HG02763 (cell line): ENCODE measurements at regions not wholly inside any gene's neighbourhood (a gene's known extent, or its start where the extent isn't known, plus 50 kb on each side); places are given as distances from the start of the nearest gene placed in this dataset.
"Not testable (repeated sequence)": the region's sequence is repeated elsewhere in the genome, so short reads cannot be mapped to it uniquely, and the experiment has no call there.

Experiments used
- ATAC-seq: cut with Tn5 transposase; IDR thresholded peaks from one replicate; pipeline ENCODE4 v1.9.1; 2021; ENCODE audit warnings: mild to moderate bottlenecking, moderate library complexity; ENCODE audit not compliant: unreplicated experiment

DNA sequence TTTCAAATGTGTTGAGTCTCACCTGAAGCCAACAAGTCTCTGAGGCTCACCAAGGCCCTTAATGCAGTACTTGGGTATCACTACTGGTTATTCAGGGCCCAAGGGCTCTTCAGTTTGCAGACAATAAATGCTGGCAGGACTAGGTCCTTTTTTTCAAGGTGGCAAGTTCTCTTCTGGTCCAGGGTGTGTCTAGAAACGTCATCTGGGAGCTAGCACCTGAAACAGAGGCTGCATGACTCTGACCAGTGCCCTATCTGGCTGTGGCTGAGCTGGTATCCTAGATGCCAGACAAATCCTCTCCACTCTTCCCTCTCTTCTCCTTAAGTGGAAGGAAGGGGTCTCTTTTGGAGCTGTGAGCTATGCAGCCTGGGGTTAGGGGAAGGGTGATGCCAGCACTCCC, 276.8 kb downstream of the PYDC2 start:
- ATAC-seq = no peak

DNA sequence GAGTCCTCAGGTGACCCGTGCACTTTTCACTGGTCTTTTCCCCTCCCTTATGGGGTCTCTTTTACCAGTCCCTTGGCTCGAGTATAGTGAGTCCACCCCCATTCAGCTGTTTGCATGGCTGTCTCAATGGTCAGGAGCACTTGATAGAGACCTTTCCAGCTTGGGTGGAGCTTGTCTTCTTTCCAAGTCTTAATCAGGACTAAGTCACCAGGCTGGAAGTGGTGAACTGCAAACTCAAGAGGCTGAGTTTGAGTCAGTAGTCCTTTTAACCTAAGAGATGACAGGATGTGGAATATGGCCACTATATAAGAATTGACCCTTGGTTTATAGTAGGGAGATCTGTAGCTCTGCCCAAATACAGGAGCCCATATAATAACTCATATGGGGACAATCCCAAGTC, 279.7 kb downstream of the PYDC2 start:
- no peak for ATAC-seq

DNA sequence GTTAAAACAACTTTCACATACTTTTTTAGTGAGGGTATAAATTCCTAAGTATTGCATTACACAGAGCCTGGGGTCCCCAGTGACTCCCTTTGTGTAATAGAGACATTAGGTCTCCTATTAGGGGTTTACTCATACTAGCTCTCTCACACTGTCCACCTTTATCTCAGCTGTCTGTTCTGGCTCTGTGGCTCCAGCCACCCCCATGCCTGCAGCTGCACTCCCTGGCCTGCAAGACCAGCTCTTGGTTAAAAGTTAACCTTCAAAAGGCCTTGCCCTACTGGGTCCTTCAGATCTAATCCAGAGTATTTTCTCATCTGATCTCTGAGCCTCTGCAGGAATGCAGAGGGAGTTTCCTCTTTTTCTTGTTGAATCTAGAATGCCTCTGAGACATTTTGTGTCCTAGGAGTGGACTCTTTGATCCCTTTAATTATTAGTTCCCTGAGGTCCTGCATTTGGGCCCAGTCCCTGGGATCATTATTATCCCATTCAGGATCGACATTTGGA, 280.9 kb downstream of the PYDC2 start:
- not testable (repeated sequence) for ATAC-seq

DNA sequence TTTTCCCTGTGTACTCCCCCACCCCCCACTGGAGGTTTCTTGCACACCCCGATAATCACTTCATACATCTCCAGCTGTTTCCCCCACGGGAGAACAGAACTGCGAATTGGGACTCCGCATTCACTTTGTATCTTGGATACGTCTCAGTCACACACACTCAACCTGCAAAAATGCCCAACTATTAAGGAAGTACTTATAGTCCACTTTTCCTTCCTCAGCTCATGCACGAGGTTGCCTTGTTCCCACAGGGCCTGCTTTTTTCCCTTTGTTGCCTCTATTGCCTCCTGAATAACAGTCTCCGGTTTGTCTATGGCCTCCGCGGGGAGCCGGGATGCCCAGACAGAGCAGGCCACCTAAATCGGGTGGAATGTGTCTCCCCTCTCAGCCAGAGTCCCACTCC, 282.3 kb downstream of the PYDC2 start:
- no peak for ATAC-seq

DNA sequence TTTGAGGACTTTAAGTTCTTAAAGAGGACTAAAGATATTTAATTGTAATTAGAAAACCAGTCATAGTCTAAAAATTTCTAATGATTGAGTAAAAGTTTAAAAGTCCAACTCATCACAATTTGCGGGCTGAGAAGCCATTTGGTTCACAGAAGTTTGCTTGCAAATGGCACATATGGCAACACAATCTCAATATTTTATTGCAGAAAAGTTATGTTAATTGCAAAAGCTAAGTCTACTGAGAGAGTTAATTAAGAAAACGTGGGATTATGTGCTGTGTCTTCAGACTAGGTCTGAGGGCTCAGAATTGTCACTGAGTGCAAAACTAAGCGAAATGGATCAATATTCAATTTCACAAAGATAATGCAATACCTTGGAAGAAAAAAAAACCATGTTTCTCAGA, 289.7 kb downstream of the PYDC2 start:
- ATAC-seq = no peak

DNA sequence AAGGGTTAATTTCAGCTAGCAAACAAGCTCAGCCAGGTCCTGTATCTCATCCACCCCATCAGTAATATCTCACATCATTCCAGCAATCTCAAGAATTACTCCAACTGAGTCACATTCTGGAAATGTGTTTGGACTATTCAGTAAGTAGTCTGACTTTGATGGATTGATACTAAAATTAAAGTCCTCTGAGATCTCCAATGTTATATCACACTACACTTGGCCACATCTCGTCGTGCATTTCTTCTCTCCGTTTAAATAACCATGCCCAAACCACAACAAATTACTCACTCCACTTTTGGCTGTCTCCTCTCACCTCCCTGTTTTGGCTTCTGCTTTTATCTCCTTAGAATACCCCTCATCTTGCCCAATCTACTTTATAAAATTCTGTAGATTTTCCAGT, 292.2 kb downstream of the PYDC2 start:
- no peak for ATAC-seq

DNA sequence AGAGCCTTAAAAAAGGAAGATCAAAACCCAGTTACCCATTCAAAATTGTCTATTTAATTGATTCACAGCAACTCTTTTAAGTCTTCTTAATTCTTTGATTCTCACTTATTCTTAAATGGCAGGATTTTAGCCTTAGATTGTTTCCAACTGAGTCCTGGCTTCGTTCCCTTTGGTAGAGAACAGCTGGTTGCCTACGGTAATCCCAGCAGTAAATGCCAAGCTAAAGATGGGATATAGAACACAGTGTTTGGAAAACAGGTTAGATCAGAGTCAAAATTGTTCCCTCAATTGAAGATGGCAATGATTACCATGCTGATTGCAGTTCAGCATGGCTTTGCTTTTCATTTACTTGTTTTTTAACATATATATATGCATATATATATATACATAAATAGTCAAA, 300.9 kb downstream of the PYDC2 start:
- no peak for ATAC-seq

DNA sequence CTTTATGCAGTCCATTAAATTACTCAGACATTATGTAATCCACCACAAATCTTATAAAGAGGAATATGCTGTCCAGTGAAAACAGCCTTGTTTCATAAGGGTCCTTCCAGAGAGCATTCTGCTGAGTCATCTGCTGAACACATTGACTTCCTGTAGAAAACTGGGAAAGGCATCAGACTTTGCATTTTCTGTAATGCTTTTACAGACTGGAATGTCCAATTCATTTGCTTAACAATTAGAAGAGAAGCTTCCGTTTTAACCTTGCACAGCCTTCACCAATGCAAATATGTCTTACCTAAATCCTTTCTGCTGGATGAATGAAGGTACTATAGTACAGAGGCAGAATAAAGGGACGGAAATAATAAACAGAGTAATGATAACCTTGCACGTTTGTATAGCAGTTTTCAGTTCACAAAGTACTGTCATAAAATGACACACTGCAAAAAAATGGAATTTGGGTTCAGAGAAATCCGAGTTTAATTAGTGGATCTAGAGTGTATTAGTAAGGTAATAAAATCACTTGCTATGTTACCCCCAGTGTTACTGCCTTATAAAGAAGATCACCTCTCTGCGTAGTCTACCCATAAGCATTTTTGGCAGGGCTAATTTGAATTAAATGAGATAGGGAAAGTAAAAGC, 301.5 kb downstream of the PYDC2 start:
- no peak for ATAC-seq

DNA sequence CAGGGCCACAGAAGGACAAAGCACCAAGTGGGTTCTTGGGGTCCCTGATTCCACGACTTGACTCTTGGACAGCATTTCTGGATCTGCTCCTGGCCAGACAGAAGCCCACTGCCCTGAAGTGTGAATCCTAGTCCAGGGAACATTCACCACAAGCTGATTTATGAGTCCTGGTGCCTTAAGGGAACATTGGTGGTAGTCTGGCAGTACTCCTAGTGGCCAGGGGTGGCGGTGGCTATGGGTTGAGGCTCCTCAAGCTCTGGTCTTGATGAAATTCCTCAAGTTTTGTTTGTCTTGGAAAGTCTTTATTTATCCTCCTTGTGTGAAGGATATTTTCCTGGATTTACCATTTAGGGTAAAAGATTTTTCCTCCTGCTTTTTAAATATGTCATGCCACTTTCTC, 307.5 kb downstream of the PYDC2 start:
- no peak for ATAC-seq

DNA sequence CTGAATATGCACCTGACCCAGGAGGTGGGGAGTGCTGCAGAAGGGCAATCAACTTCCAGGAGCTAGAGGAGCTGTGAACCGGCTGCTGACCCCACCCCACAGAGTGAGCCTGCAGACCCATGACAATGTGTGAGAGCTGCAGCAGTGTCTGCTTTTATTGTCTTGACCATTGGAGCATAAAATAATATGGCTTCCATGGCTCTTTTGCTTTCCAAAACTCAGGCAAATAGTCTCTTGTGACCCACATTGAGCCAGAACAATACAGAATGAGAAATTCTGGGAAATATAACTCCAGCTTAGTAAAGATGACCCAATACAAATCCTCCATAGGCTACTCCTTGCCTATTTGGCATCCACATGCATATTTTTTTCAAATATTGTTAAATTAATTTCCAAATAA, 309.6 kb downstream of the PYDC2 start:
- no peak for ATAC-seq

DNA sequence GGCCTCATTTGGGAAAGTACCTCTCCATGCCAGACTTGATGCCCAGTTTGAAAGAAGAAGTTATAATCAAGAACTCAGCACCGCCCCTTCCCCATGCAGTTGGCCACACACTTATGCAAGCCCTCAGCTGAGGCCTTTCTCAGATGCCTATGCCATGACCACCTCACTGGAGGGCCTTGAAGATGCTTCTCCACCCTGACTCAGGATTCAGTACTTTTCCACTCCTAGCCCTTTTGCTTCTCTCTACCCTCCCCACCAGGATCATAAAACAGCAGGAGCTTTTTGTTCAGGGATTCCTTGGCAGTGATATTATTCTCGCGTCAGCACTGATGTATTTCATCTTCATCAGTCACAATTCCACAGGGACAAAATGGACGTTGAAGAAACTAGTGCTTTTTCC, 313.5 kb downstream of the PYDC2 start:
- ATAC-seq = no peak

DNA sequence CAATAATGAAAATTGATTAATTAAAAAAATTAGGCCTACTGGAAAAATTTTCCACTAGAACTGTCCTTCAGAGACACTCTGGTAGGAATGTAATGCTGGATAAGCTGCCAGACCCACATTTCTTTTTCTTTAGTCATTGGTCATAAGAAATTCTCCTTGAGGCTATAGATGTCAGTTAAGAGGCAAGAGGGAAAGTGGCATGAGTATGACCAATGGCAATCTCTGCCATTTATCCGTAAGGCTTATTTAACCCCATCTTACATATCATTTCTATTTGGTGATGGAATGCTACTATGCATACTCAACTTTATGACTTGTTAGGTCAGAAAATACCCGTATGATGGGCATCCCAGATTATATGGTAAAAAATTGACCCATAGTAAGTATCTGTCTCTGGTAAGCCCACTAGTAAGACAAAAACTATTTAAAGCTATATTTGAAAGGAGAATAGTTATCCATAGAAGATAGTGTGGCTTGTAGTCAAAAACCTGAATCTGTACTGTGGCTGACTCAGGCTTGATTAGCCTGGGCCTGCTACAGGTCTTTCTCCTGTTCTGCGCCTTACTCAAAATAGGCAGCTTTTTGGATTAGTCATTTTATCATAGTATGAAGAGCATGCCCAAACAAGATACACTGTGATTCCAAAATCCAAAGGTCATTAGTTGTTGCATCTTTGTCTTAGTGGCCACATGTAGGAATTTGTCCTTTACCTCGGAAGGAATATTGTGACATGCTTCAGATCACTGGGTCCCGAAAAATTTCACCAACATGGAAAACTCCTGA, 314.7 kb downstream of the PYDC2 start:
- ATAC-seq = no peak

DNA sequence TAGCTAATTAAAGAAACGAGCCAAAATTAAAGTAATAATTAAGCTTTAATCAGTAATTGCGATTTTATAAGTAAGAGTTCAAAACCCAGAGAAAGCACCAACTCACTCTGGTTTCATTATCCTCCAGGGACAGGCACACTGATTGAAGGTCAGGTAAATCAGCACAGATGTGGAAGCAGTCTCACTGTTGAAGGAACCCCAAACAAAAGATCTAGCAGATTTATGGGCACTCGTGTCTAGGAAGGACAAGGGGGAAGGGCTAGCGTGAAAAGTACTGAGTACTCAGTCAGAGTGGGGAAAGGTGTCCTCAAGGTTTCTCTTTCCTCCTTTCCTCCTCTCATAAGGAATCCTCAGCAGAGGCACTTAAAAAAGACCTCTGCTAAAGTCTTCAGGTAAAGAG, 320.1 kb downstream of the PYDC2 start:
- no peak for ATAC-seq

DNA sequence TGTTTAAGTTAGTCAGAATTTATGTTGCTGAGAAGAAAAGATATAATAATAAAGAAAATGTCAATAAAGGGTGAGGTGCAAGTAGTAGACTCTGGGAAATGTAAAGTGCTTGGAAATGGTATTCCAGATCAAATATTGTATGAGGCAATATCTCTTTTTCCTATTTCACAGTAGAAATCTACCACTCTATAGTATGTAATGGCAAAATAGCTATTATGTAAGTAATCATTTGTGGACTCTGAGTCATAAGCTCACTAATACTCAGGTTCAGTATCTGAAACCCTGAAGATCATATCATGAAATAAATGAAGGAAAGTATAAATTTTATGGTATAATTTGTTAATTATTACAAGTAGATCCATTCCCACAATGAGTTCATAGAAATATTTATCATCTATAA, 322.1 kb downstream of the PYDC2 start:
- ATAC-seq = no peak

DNA sequence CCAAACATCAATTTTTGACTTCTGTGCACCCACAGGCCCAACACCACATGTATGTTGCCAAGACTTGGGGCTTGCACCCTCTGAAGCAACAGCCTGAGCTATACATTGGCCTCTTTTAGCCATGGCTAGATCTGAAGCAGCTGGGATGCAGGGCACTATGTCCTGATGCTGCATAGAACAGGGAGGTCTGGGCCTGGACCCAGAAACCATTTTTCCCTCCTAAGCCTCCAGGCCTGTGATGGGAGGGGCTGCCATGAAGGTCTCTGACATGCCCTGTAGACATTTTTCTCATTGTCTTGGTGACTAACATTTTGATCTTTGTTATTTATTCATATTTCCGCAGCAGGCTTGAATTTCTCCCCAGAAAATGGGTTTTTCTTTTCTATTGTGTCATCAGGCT, 330.0 kb downstream of the PYDC2 start:
- no peak for ATAC-seq

DNA sequence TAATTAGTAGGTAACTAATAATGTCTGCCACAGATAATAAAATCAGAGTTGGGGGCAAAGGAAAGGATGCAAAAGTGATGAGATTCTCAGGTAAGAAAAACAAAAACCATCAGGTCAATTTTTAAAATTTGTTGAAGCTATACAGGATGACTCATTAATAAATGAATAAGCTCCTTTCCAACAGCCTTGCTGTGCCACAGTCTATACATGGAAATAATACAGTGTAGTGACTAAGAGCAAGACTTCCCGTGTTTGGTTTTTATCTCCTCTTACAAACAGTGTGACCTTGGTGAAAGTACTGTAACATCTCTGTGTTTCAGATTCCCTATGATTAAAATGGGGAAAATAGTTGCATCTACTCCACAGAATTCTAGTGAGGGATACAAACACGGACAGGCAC, 331.6 kb downstream of the PYDC2 start:
- no peak for ATAC-seq

DNA sequence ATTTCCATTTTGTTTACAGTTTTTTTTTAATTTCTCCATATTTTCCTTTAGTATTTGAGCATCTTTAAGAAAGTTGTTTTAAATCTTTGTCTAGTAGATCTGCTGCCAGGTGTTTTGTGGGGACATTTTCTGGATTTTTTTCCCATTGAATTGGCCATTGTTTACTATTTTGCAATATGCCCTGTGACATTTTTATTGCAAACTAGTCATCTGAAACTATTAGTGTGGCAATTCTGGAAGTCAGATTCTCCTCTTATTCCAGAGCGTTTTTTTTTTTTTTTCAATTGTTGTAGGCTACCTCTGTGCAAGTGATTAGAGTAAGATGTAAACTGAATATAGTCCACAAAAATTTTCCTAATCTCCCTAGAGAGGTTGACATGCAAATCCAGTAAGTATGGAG, 334.2 kb downstream of the PYDC2 start:
- ATAC-seq = no peak

DNA sequence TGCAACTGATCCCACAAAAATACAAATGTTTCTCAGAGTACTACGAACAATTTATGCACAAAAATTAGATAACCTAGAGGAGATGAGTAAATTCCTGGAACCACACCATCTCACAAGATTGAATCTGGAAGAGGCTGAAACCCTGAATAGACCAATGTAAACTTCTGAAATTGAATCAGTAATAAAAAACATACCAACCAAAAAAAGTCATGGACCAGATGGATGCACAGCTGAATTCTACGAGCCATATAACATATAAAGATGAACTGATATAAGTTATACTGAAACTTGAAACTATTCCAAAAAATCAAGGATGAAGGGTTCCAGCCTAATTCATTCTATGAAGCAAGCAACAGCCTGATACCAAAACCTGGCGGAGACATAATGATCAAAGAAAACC, 336.3 kb downstream of the PYDC2 start:
- ATAC-seq = no peak

DNA sequence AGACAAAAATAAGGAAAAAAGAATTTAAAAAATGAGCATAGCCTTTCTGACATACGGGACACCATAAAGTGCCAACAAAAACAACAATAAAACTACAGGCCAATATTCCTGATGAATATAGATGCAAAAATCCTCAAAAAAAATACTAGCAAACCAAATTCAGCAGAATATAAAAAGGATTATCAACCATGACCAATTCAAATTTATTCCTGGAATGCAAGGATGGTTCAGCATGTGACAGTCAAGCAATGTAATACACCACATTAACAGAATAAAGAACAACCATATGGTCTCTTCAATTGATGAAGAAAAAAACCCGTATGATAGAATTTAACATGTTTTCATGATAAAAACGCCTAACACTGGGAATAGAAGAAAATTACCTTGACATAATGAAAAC, 341.7 kb downstream of the PYDC2 start:
- ATAC-seq = no peak

DNA sequence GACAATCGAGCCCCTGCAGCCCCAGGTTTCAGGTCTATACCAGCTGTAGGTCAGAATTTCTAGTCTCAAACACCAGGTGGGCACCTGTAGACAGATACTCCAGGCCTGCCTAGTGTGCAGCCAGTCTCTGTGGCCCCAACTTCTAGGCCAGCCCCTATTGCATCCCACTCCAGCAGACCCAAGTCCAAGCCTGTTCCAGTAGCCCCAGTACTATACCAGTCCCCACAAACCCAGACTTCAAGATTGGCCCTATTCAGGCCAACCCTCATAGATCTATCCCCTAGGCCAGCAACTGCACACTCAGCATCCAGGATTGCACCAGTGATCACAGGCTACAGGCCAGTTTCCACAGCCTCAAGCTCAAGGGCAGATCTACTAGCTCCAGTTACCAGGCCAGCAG, 344.0 kb downstream of the PYDC2 start:
- ATAC-seq = no peak

DNA sequence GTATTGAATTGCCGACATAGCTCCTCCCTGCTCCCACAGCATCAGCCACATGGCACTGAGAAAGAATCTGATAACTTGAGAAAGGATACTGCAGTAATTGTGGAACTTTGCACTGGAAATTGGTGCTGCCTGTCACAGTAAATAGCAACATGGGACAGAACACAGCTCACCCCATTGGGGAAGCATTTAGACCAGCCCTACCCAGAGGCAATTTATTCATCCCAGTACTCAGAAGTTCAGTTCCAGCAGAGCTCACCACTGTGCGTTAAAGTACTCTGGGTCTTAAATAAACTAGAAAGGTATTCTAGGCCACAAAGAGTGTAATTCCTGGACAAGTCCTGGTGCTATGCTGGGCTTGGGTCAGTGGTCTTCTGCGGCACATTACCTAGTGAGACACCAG, 347.1 kb downstream of the PYDC2 start:
- ATAC-seq = no peak

DNA sequence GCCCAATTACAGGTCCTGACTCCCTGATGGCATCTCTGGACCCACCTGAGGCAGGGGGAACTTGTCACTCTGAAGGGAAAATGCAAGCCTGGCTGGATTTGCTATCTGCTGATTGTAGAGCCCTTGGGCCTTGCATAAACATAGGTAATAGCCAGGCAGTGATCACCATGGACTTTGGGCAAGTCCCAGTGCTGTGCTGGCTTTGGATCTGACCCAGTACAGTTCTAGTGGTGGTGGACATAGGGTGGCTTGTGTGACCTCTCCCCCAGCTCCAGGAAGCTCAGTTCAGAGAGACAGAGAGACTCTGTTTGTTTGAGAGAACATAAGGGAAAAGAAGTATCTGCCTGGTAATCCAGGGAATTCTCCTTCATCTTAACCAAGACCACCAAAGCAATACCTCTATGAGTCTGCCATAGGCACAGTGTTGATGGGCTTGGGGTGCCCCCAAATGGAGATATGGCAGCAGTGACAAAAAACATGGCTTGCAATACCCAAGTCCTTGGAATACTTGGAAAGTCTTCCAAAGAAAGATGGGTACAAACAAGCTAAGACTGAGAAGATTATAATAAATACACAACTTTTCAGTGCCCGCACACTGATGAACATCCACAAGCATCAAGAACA, 348.5 kb downstream of the PYDC2 start:
- ATAC-seq = no peak
